Amniotic epithelial cell (primary cell): ENCODE measurements at regions not wholly inside any gene's neighbourhood (a gene's known extent, or its start where the extent isn't known, plus 50 kb on each side); places are given as distances from the start of the nearest gene placed in this dataset.
"Not testable (repeated sequence)": the region's sequence is repeated elsewhere in the genome, so short reads cannot be mapped to it uniquely, and the experiment has no call there.

Experiments
- DNase-seq: peaks from one replicate; pipeline ENCODE4 v3.0.0-alpha.2; 2010; ENCODE audit warnings: low read depth

DNA sequence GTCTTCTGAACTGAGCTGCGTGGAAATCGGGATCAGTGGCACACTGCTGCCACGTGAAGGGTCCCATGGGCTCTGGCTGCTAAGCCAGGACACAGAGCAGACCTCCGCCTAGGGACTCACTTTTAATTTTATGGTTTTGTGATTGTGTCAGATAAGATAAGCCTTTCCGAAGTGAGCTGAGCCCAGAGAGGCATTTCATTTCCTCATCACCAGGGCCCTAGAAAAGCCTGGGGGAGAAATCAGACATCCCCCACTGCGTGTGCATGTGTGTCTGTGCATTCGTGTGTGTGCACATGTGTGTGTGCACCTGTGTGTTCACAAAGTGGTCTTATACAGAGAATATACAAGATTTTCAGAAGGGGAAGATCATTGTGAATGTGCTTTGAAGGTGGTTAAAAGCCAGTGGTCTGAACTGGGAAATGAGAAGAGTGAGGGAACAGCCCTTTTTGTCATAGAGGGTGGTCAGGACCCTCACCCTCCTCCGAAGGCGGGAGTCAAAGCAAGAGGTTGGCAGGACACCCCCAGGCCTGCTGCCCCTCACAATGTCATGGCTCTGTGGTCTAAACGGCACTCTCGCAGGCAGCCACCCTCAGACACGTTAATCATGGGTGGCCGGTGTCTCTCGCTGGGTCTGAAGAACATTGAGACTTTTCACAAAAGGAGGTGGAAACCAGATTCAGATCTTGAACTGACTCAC, 176.1 kb upstream of the PFKP start:
- DNase-seq: no peak

DNA sequence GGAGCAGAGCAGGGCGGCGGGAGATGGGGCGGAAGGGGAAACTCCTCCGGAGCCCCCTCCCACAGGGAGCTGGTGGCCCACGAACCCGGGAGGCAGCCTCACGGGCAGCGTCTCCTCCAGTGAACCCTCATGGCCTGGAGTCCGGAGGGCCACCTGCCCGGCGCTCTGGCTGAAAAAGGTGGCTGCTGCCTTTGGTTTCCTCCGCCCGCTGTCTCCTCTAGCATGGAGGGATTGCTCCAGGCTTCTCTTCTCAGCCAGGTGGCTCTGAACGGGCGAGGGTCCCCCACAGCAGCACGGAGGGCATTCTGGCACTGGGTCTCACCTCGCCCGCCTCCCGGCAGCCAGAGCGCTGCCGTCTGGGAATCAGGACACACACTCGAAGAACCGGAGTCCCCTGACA, 177.3 kb upstream of the PFKP start:
- DNase-seq: no peak

DNA sequence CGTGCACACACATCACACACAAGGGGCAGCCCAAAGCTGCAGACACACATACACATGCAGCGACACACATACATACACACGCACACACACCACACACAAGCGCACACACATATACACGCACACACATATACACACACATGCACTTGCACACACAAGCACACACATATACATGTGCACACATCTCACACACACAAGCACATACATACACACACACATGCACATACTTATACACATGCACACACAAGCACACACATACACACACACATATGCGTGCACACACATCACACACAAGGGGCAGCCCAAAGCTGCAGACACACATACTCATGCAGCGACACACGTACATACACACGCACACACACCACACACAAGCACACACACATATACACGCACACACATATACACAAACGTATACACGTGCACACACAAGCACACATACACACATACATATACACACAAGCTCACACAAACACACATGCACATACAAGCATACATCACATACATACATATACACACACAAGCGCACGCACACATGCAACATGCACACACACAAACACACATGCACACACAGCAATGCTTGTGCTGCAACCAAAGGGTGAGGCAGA, 178.8 kb upstream of the PFKP start:
- DNase-seq: no peak

DNA sequence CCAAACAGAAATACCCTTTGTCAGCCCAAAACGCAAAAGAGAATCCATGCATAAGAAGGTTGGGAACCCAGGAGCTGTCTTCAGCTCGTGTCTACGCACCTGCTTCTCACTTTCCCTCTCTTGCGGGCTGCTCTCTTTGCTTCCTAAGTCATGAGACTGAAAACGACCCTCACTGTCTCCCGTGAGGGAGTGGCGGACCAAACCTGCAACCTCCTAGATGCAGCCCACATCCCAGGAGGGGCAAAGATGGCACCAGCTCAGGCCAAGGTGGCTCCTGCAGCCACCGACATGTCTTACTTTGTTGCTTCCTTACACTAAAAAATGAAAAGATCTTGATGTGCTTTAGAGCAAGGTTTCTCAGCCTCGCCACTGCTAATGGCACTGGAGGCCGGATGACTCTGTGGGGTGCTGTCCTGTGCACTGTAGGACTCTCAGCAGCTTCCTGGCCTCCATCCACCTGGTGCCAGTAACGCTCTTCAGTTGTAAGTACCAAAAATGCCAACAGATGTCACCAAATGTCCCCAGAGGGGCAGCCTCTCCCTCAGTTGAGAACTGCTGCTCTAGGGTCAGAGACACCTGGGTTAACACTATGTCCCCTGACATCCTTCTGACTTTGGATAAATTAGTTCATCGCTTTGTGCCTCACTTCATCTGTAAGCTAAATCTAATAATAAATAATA, 179.8 kb upstream of the PFKP start:
- DNase-seq: no peak

DNA sequence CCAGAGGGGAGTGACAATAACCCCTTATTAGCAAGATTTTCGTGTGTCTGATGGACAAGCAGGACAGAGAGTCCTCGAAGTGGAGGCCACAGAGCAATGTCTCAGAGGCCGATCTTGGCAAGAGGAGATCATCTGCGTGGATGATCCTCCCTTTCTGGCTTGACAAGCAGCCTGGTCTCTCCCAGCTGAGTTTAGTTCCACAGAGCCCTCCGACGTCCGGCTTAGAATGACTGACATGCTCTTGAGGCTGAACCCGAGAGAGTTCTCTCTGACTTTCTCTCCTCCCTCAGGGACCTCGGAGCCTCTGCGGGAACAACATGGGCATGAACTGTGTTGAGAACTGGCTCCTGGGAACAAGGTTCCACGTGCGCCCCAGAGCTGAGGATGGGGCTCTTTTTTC, 180.7 kb upstream of the PFKP start:
- DNase-seq: no peak

DNA sequence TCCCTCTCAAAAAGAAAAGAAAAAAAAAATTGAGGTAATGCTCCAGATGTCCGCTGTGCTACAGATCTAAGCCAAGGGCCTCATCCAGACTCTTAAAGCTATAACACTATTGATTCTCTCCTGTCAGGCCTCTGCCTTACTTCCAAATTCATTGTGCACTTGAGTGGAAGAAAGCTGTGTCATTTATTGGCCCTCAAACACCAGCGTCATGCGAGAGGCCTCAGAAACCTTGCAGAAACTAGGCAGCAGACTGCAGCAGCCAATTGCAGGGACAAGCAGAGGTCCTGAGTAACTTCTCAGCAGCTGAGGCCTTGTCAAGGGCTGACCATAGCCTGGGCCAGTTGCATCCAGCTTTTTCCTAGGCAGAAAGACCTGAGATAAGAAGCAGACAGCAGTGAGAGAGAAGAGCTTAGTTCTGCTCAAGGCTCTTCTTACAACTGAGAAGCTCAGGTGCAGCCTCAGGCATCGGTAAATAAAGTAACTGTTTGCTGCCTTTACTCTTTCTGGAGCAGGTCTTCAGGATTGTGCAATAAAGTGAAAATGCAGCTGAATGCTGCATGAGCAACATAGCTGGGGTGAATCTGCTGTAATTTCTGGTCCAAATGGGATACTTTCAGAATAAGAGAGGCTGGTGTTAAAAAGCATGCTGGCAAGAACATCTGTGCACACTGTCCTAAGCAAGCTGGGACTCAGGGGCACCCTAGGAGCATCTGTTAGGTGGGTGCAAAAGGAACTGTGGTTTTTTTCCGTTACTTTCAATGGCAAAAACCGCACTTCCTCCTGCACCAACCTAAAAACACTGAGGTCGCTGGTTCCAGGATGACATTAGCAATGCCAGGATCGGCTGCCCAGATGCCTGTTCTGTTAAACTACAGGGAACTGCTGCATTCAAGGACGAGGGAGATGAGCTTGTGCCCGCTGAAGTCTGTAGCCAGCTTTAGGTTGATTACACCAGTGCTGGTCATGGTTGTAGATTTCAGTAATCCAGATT, 181.8 kb upstream of the PFKP start:
- DNase-seq: no peak

DNA sequence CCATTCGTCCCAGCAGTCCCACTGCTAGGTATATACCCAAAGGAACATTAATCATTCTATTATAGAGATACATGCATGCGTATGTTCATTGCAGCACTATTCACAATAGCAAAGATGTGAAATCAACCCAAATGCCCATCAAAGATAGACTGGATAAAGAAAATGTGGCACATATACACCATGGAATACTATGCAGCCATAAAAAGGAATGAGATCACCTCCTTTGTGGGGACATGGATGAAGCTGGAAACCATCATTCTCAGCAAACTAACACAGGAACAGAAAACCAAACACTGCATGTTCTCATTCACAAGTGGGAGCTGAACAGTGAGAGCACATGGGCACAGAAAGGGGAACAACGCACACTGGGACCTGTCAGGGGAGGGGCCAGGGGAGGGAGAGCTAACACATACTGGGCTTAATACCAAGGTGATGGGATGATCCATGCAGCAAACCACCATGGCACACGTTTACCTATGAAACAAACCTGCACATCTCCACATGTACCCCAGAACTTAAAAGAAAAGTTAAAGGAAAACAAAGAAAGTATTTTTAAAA, 183.3 kb upstream of the PFKP start:
- DNase-seq: not testable (repeated sequence)

DNA sequence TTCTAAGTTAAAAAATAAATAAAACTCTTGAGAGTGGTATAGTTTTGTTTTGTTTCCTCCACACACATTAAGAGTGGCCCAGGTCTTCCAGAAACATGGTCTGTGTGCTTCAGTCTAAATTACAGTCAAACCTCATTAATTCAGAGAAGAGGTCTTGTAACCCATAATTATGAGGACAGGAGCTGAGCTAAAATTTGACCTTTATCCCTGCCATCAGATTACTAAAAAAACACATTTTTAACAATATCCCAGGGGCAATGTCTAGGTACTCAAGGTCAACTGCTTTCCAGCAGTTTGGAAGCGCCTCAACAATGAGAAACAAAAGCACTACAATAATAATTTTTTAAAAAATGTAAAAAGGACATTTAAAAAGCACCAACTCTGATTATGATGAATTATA, 184.1 kb upstream of the PFKP start:
- no peak for DNase-seq

DNA sequence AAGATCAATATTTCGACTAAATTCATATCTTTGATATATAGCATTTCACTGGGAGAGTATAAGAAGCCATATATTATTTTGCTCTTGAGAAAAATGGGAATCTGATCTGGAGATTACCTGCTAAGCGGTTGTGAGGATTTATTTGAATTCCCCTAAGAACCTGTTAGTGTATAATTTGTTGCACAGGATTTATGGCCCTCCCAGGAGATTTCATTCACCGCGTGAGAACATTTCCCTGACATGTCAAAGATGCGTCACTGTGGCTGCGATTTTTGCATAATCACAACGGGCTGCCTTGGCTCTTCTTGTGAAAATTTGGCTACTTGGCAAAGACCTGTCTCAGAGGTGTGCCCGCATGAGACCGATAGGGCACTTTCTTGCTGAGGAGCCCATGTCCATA, 184.7 kb upstream of the PFKP start:
- no peak for DNase-seq

DNA sequence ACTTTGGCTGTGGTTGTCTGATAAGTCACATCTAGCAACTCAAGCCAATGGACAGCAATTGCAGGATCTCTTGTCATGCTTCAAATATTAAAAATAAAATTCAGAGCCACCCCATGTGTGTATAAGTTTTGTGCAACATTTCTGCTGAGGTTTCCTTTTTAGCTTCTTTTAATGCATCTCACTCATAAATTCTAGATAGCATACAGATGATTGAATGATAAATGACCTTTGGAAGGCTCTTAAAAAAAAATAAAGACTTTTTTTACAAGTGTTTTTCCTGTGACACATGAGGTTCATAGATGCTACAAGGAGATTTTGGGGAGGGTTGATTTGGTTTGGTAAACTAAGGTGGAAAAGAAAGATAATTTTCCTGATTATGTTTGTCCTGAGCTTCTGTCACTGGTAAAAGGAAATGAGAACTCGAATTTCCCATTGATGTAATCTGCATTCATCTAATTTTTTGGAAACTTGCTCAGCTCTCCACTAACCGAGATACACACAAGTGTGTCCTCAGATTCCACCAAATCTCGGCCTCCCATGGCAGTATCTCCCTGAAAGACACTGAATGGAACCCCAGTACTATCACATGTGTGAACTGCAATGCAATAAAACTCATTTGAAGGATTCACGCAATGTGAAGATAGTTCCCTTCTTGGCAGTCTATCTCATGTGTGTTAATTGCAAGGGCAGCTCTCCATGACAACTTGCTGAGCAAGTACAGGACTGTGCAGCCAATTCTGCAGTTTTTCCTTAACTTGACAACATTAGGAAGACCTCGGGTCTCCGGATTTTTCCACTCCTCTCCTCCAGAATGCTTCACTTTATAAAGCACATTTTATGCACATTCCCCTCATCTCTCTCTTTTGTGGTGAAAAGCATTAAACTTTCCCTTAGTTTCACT, 185.4 kb upstream of the PFKP start:
- DNase-seq: no peak

DNA sequence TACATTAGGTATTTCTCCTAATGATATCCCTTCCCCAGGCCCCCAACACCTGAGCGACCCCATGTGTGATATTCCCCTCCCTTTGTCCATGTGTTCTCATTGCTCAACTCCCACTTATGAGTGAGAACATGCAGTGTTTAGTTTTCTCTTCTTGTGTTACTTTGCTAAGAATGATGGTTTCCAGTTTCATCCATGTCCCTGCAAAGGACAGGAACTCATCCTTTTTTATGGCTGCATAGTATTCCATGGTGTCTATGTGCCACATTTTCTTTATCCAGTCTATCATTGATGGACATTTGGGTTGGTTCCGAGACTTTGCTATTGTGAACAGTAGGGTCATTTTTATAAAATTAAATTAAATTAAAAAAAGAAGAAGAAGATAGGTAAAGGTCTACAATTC, 187.3 kb upstream of the PFKP start:
- DNase-seq: not testable (repeated sequence)

DNA sequence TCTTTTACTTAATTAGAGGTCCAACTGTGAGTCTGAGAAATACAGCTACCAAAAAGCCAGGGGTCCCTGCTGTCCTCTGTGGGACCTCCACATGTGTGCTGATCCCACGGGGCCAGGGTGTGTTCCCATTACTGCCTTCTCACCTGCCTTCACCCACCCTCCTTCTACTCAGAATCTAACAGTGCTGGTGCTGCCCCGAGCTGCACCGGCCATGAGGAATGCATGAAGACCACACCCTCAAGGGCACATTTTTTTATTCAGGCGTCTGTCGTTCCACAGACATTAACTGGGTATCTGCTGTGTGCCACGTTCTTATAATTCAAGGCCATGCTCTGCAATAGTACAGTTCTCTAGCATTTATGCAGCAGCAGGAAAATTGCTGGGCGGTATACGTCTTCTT, 188.5 kb upstream of the PFKP start:
- DNase-seq: no peak

DNA sequence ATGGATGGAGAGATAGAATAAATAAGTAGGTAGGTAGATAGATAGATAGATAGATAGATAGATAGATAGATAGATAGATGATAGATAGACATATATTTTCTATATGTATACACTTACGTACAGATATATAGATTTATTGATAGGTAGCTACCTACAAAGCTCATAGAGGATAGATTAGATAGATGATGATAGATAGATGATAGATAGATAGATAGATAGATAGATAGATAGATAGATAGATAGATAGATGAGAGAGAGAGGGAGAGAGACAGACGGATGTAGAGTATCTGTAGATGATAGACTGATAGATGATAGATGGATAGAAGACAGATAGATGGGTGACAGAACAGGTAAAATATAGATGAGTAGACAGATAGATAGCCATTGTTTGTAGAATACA, 191.3 kb upstream of the PFKP start:
- no peak for DNase-seq

DNA sequence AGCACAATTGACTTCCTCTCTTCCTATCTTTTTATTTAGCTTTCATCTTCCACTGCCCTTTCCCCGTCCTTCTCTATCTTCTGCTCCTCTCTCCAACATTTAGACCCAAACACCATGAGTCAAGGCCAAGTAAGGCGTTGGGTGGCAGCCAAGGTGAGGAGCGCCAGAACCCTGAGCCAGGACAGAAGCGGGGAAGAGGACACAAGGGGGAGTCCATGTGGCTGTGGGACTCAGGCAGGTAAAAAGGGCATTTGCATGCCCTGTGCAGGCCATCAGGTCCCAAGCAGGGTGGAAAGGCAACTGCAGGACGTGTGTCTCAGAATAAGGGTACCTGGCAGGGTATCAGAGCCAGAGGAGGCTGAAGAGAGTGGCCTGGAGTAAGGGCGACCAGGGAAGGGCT, 192.4 kb upstream of the PFKP start:
- no peak for DNase-seq

DNA sequence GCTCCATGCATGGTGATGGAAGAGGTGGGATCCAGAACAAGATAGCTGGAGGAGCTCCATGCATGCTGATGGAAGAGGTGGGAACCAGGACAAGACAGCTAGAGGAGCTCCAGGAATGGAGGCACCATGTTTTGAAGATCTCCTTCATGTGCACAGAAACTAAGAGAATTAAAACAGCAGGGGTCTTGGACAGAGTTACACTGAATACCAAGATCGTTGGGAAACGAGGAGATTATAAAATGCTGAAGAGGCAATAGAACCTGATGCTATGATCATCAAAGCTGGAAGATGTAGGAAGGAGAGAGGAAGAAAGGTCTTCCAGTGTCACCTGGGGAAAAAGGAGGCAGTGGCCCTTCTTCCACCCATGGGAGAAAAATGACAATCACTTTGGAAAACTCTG, 193.6 kb upstream of the PFKP start:
- DNase-seq: no peak

DNA sequence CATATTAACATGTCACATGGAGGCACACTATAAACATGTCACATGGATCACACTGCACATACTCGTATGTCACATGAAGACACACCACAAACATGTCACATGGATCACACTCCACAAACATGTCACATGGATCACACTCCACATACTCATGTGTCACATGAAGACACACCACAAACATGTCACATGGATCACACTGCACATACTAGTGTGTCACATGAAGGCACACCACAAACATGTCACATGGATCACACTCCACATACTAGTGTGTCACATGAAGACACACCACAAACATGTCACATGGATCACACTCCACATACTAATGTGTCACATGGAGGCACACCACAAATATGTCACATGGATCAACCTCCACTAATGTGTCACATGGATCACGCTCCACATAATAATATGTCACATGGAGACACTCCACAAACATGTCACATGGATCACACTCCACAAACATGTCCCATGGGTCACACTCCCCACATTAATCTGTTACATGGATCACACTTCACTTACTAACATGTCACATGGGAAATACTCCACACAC, 195.6 kb upstream of the PFKP start:
- DNase-seq: no peak

DNA sequence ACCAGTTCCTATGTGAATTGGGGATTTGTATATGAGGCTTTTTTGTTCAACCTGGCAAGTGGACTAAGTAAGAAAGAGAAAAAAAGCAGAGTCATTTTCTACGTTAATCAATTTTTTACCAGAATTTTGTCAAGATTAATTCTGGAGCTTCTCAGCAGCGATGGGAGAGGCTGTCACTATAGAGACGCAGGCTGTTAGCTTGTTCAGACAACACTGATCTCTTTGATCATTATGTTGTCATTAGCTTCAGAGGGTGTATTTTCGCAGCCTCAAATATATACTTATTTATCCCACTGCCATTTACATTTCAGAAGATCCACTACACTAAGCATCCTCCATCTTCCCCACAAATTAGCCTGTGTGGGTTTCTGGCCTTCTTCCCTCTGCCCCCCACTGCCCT, 196.7 kb upstream of the PFKP start:
- DNase-seq: no peak

DNA sequence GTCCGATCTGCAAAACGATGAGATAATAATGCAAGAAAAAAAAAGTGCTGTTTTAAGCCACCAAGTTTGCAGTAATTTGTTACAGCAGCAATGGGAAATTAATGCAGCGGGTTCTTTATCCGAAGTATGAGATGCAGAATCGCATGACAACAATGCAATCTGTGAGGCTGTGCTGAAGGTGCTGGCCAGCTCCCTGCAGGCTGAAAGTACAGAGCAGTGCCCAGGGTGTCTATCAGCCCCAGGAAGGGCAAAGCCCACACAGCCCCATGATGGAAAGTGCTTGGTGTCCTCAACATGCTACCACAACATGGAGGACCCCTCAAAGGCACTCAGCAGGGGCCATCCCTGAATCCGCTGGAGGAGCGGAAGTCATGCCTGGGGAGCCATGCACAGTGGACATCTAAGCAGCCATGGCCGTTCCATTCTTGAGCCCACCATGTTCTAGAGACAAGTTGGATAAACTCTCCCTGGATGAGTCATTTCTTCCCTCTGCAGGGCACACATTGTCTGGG, 199.5 kb upstream of the PFKP start:
- DNase-seq: no peak

DNA sequence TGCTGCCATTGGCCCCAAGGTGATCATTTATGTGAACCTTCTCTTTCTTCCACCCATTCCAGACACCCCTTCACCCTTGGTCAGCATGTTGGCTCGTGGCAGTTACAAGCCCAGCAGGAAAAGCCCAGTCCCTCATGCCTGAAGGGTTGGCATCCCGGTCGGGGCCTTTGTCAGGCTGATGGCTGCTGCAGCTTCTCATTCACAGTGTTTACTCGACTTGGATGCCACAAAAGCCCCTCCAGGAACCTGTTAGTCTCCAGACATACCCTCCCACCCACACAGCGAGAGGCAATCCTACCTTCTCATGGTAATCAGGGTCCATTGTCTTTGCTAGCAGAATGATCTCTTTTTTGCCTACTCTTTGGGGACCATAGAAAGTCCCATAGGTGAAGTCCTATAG, 200.8 kb upstream of the PFKP start:
- DNase-seq: no peak

DNA sequence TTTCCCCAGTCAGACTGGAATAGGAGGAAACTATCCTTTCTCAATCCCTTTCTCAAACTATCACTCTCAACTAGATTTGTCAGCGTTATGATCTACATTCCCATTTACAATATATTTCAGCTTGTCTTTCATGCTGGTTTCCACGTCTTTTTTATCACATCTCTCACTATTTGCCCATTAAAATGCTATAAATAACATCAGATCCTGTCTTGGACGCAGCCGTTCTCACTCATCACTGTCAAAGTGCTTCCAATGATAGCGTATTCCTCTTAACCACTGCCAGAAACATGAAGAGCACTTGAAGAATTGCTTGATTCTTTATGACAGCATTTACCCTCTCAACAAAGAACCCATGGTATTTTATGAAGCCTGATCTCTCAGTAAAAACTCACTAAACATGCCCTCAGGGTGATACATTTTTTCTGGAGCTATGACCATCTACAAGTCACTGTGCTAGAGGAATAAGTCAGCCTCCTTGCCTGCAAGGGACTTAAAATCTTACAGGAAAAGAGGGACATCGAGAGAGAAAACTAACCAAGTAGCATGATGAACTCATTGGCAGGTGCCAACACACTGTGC, 205.6 kb upstream of the PFKP start:
- no peak for DNase-seq
